Natural killer cell (primary cell): ENCODE measurements at regions not wholly inside any gene's neighbourhood (a gene's known extent, or its start where the extent isn't known, plus 50 kb on each side); places are given as distances from the start of the nearest gene placed in this dataset.

Source experiments
- ATAC-seq, 3 donors: fragments of 150-1000 bp in 2 of 3; fragments of 200-7000 bp in 1 of 3; cut with Tn5 transposase; 1 replicate in 1 of 3; 2 replicates in 2 of 3; pipeline ENCODE4 v1.10.0; 2021; ENCODE audit warnings: mild to moderate bottlenecking in 2 of 3, moderate library complexity in 2 of 3
- DNase-seq, 2 donors: peaks; one replicate each; pipeline versions ENCODE4 v3.0.0 to v3.0.0-alpha.2; 2013 to 2021; ENCODE audit warnings: mixed read lengths in 1 of 2
- H3K27ac ChIP-seq: one replicate; pipeline ENCODE4 v1.5.1; 2013; ENCODE audit warnings: mild to moderate bottlenecking, low read length
- H3K27me3 ChIP-seq: one replicate; pipeline ENCODE4 v1.6.1; 2013; ENCODE audit warnings: low read length; ENCODE audit not compliant: control insufficient read depth, insufficient read depth
- H3K36me3 ChIP-seq: one replicate; pipeline ENCODE4 v1.6.1; 2013; ENCODE audit warnings: low read length; ENCODE audit not compliant: control insufficient read depth, insufficient read depth
- H3K4me1 ChIP-seq: one replicate; pipeline ENCODE4 v1.6.1; 2013; ENCODE audit warnings: low read length; ENCODE audit not compliant: control insufficient read depth, insufficient read depth
- H3K4me3 ChIP-seq: one replicate; pipeline ENCODE4 v1.5.1; 2013; ENCODE audit warnings: low read length
- H3K9me3 ChIP-seq: one replicate; pipeline ENCODE4 v1.6.1; 2013; ENCODE audit warnings: low read length; ENCODE audit not compliant: control insufficient read depth, insufficient read depth
- H3K27ac Mint-ChIP-seq, 2 donors: one replicate each; pipeline ENCODE4 v1.8.0; 2022; ENCODE audit warnings: mild to moderate bottlenecking in 2 of 2, mixed read lengths in 2 of 2, moderate library complexity in 1 of 2
- H3K27me3 Mint-ChIP-seq, 2 donors: one replicate each; pipeline ENCODE4 v1.8.0; 2022; ENCODE audit warnings: low read depth in 2 of 2, mixed read lengths in 2 of 2
- H3K36me3 Mint-ChIP-seq: one replicate; pipeline ENCODE4 v1.8.0; 2022; ENCODE audit warnings: mixed read lengths
- H3K4me1 Mint-ChIP-seq, 2 donors: one replicate each; pipeline ENCODE4 v1.8.0; 2022; ENCODE audit warnings: mixed read lengths in 2 of 2
- H3K4me3 Mint-ChIP-seq: one replicate; pipeline ENCODE4 v1.8.0; 2022; ENCODE audit warnings: mild to moderate bottlenecking, moderate library complexity, mixed read lengths
- H3K9me3 Mint-ChIP-seq, 2 donors: one replicate each; pipeline ENCODE4 v1.8.0; 2022; ENCODE audit warnings: mixed read lengths in 2 of 2
- WGBS: methylation state at CpG from one replicate; pipeline ENCODE4 v1.1.7; 2013; ENCODE audit warnings: missing lambda C conversion rate; ENCODE audit not compliant: insufficient coverage; 5-methylcytosine and 5-hydroxymethylcytosine counted together
- intact Hi-C: fragments of 100-400 bp; cut with micrococcal nuclease; formaldehyde crosslinking; loops from one replicate; pipeline ENCODE4 v1.14.2; 2022
- TF ChIP-seq, protein P1 (sequence below): fragments of 200-600 bp; IDR thresholded peaks from one replicate; pipeline ENCODE4 v1.8.0; 2022; ENCODE audit warnings: antibody characterized with exemption

GRCh38 chr4:89364541-89364940 lies 56.9 kb upstream of the GPRIN3 start:
- DNase-seq = no peak

DNA sequence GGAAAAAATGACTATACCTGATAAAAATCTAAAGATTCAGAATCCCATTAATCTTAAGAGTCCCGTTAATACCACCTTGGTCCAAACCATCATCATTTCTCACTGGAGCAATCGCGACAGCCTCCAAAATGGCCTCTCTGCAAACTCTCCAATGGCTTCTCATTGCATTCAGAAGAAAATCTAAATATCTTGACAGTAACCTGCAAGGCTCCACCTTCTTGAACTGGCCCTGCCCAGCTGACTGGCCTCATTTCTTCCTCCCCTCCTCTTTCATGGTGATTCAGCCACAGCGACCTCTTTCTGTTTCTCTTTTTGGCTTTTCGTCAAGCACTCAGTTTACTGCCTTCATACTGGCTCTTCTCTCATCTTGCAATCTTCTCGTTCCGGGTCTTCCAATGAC lies 56.2 kb upstream of the GPRIN3 start:
- Mint-ChIP-seq H3K9me3 (no peaks in the 10 kb centered on the region), H3K27ac (no peak overlapping the region), H3K4me3 (no peak overlapping the region), H3K27me3 (no peaks in the 10 kb centered on the region), H3K4me1 (peaks cover 0 to 6% of the 10 kb centered on the region in 2 donors), H3K36me3 (no peaks in the 10 kb centered on the region)
- intact Hi-C loops = no loop called here
- Histone ChIP-seq H3K27ac (no peak overlapping the region), H3K36me3 (no peaks in the 10 kb centered on the region), H3K4me3 (no peak overlapping the region), H3K9me3 (no peaks in the 10 kb centered on the region), H3K27me3 (no peaks in the 10 kb centered on the region), H3K4me1 (no peaks in the 10 kb centered on the region)
- ATAC-seq (no peak), DNase-seq (no peak)
- TF ChIP-seq, protein P1, sequence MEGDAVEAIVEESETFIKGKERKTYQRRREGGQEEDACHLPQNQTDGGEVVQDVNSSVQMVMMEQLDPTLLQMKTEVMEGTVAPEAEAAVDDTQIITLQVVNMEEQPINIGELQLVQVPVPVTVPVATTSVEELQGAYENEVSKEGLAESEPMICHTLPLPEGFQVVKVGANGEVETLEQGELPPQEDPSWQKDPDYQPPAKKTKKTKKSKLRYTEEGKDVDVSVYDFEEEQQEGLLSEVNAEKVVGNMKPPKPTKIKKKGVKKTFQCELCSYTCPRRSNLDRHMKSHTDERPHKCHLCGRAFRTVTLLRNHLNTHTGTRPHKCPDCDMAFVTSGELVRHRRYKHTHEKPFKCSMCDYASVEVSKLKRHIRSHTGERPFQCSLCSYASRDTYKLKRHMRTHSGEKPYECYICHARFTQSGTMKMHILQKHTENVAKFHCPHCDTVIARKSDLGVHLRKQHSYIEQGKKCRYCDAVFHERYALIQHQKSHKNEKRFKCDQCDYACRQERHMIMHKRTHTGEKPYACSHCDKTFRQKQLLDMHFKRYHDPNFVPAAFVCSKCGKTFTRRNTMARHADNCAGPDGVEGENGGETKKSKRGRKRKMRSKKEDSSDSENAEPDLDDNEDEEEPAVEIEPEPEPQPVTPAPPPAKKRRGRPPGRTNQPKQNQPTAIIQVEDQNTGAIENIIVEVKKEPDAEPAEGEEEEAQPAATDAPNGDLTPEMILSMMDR = no peak
- 96% methylated on average over 7 of the region's 7 CpGs for WGBS

More at GRCh38 chr4:89364541-89364940, 56.9 kb upstream of the GPRIN3 start:
- Histone ChIP-seq H3K4me3 (no peak overlapping the region), H3K27ac (no peak overlapping the region), H3K4me1 (no peaks in the 10 kb centered on the region), H3K9me3 (no peaks in the 10 kb centered on the region), H3K27me3 (no peaks in the 10 kb centered on the region), H3K36me3 (no peaks in the 10 kb centered on the region)
- TF ChIP-seq, protein P1 = no peak
- Mint-ChIP-seq H3K4me3 (no peak overlapping the region), H3K4me1 (peaks cover 0 to 6% of the 10 kb centered on the region in 2 donors), H3K9me3 (no peaks in the 10 kb centered on the region), H3K27ac (no peak overlapping the region), H3K36me3 (no peaks in the 10 kb centered on the region), H3K27me3 (peaks cover 0 to 3% of the 10 kb centered on the region in 2 donors)
- 93% methylated on average over 4 of the region's 4 CpGs for WGBS
- intact Hi-C loops = no loop called here
- no peak for ATAC-seq

DNA sequence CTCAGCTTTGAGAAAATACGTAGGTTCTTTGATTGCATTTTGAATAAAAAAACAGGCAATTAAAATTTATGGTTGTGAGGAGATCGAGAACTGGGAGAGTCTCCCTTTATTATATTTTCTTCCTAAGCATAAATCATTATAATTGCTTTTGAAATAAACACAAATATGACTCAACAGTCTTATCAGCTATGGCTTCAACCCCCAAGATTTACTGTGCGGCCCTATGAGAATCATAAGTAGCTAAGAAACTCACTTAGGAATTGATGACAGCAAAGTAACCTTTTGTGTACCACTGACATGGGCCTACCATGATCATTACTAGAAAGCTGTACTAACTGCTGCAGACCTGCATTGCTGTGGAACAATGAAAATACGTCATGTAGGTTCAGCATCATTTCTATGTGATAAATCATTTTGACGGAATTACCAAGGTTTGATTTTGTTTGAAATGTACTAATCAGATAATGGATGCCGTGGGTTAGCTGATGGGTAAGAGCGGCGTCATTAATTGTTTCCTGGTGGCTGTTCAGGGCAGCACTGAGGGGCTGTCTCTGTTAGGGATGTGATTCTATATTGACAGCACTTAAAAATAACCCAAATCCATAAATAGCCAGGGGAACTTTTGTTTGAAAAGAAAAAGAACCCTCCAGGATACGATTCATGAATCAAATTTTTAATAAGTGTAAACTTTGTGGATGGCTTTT lies 51.5 kb upstream of the GPRIN3 start:
- no peaks in the 10 kb centered on the region for H3K36me3 ChIP-seq
- DNase-seq (no peak), ATAC-seq (no peak)
- H3K9me3 ChIP-seq = no peaks in the 10 kb centered on the region
- no peak overlapping the region for H3K4me3 Mint-ChIP-seq
- H3K27me3 ChIP-seq = no peaks in the 10 kb centered on the region
- intact Hi-C loops = no loop called here
- no peak overlapping the region for H3K27ac ChIP-seq
- no peak overlapping the region for H3K4me3 ChIP-seq
- no peaks in the 10 kb centered on the region for H3K4me1 ChIP-seq
- peaks cover 0 to 15% of the 10 kb centered on the region in 2 donors for H3K27me3 Mint-ChIP-seq
- TF ChIP-seq, protein P1 = no peak
- H3K9me3 Mint-ChIP-seq = no peaks in the 10 kb centered on the region
- H3K36me3 Mint-ChIP-seq = no peaks in the 10 kb centered on the region
- no peak overlapping the region for H3K27ac Mint-ChIP-seq
- H3K4me1 Mint-ChIP-seq = no peaks in the 10 kb centered on the region
- 93% methylated on average over 6 of the region's 9 CpGs for WGBS

DNA sequence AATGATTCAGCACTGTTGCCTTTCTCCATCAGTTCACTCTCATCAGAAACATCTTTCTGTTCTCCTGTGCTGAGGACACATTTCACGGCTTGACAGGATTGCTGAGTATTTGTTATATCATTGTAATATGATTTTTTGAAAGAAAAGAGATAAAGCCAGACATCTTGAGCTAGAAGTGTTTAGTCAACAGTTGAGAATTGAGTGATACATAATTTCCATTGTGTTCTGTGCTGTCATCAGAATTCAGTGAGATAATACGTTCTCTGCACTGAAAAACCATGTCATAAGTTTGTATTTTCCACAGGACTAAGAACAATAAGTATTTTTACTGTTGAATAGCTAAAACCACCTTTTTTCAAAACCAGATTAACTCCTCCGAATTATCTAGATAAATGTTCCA lies 50.2 kb upstream of the GPRIN3 start:
- TF ChIP-seq, protein P1 = no peak
- Histone ChIP-seq H3K27ac (no peak overlapping the region), H3K9me3 (no peaks in the 10 kb centered on the region), H3K4me3 (no peak overlapping the region), H3K4me1 (no peaks in the 10 kb centered on the region), H3K36me3 (no peaks in the 10 kb centered on the region), H3K27me3 (no peaks in the 10 kb centered on the region)
- 90% methylated on average over 2 of the region's 3 CpGs for WGBS
- no peak for ATAC-seq
- no peaks in the 10 kb centered on the region for H3K9me3 Mint-ChIP-seq
- no peaks in the 10 kb centered on the region for H3K36me3 Mint-ChIP-seq
- no peak for DNase-seq
- no peak overlapping the region for H3K4me3 Mint-ChIP-seq
- H3K27ac Mint-ChIP-seq = no peak overlapping the region
- no peaks in the 10 kb centered on the region for H3K4me1 Mint-ChIP-seq
- peaks cover 0 to 15% of the 10 kb centered on the region in 2 donors for H3K27me3 Mint-ChIP-seq
- intact Hi-C loops = no loop called here
